ENCODE measurements at regions not wholly inside any gene's neighbourhood (a gene's known extent, or its start where the extent isn't known, plus 50 kb on each side); places are given as distances from the start of the nearest gene placed in this dataset.

GRCh38 chr6:1029141-1029540, 282.8 kb upstream of the FOXQ1 start:
- DNase-seq (ENCODE audit: low read depth in 2 of 2): no peak

DNA sequence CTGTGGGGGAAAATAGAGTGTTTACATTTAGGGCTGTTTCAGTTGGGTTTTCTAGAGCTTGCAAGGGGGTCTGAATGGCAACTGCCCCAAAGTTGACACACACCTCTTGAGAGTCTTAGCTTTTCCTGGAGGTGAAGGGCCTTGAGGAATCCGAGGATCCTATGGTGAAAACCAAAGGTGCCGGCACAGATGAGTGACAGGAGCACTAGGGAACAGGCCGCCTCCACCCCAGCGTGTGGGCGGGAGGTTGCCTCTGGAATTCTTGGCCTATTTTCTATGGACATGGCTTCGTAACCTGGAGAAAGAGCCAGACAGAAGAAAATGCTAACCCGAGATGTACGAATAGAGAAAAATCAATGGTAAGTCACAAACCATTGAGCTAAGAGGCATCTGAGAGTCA, 283.2 kb upstream of the FOXQ1 start:
- no peak for DNase-seq (ENCODE audit: low read depth in 2 of 2)

DNA sequence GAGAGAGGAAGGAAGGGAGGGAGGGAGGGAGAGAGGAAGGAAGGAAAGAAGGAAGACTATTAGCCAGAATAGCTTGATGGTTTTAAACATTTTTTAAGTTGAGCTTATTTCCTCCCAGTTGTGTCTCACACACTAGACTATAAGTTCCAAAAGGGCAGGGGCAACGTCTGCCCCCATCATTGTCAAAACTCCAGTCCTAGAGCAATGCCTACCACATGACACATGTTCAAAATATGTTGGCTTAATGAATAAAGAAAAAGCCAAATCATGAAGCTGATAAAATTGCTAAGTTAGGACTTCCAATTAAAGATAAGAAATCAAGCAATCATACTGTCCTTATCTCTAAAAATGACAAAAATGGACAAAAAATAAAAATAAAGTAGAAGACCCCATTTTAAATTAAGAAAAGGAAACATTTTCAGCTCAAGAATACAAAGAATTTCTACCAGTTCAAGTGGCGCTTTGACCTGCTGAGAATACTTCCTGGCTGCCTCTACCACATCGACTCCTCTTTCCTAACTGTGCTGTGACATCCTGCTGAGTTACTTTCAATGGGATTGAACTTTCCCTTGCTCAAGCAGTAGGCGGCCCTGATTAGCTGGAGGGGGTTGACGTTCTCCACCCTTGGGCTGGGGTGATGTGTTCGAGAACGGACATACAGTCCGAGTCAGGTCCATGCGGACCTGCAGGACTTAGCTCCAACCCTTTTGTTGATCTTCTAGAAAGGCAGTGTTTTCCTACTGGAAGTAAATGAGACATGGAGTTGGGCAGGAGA, 283.9 kb upstream of the FOXQ1 start:
- DNase-seq (ENCODE audit: low read depth in 2 of 2): no peak

- no peak for DNase-seq (ENCODE audit: low read depth in 2 of 2)
Observed at GRCh38 chr6:1027109-1027794, 284.6 kb upstream of the FOXQ1 start.

DNA sequence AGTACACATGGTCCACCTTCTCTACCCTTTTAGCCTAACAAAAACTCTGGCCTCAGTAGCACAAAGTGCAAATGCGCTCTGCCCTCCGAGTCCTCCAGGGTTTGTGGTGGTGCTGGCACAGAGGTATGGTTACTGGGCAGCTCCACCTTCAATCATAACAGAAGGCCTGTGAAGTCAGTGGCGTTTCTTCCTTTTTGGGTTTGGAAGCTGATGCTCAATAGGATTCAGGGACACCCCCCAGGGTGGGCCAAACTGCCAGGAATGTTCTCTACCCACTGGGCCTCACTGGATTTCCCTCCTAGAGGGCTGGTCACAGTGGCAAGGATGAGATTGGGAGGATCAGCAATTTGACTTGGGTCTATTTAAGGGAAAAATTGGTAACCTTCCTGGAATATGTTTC, 286.1 kb upstream of the FOXQ1 start:
- DNase-seq (ENCODE audit: low read depth in 2 of 2): no peak

DNA sequence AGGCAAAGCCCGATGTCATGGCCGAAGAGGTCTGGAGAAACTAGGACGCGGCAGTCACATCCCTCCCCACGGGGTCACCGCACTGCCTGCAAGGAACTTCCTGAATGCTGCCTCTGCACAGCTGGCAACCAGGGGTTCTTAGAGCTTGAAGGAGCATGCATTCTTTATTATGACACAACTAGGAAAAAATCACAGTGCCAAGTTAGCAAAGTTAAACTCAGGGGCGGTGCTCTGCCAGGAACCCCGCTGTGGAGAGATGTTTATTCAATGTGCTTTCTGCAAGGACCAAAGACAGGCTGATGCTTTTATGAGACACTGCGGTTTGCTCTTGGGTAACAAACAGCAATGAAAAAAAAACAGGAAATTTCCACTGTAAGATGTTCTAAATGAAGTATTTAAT, 287.3 kb upstream of the FOXQ1 start:
- no peak for DNase-seq (ENCODE audit: low read depth in 2 of 2)

DNA sequence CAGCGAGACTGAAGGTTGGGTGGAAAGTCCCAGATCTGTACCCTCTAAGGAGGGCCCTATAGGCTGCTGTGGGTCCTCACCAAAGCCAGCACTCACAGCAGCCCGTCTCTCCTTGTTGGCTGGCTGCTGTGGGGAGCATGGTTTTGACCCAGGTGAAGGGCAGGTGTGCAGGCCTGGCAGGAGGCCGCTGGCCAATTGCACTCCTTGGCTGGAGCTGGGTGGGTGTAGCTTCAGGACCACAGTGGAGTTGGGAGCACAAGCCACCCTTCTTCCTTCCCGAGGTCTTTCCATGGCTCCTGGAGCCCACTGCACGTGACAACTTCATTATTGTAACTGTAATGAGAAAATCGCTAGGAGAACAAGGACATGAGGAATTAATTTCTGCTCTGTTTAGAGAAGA, 287.7 kb upstream of the FOXQ1 start:
- no peak for DNase-seq (ENCODE audit: low read depth in 2 of 2)

DNA sequence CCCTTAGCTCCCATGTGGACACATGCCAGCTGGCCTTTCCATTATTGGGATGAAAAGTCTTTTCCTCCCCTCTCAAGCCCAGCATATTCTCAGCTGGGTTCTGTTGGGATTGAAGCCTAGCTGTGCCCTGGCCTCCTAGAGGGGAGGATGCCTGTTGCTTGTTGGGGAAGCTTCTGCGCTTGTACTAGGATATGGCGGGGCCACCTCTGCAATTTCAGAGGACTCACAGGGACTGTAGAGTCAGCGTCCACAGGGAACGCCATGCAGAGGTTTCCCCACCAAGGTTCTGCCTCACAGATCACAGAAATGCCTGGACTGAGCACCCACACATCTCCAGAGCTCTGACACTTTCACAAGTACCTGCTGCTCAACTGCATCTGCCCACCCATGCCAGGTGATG, 288.7 kb upstream of the FOXQ1 start:
- DNase-seq (ENCODE audit: low read depth in 2 of 2): no peak

DNA sequence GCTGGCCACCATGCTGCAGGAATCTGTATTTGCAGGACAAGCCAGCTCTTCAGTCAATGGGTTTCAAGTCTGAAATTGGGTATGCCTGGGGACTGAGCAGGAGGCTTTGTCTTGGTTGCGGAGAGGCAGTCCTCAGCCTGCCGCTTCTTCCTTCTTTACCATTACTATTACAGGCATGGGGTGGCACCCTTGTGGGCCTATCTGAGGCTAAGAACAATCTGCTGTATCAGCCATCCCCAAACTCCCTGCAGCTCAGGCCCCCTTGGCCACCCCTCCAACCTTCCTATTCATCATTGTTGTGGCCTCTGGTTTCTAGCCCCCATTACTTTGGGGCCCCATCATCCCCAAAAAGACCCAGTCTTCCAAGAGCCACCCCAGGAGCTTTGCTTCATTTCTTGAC, 289.2 kb upstream of the FOXQ1 start:
- no peak for DNase-seq (ENCODE audit: low read depth in 2 of 2)

GRCh38 chr6:1020837-1021236, 291.1 kb upstream of the FOXQ1 start:
- DNase-seq (ENCODE audit: low read depth in 2 of 2): no peak

DNA sequence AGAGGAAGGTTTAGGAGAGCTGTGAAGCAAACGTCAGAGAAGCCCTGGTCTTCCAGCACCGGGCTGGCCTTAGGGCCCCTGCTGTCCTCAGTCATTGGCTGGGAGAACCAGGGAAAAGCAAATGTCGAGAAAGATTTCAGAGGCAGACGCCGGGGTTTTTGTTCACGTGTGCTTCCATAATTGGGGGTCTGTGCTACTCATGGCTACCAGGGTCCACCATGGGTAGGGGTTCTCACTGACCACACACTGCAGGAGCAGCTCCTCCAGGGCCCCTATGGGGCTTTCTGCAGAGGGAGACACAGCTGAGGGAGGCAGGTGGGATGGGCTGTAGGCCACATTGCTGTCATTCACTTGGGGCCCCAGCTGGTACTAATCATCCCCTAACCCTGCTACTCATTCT, 291.8 kb upstream of the FOXQ1 start:
- DNase-seq (ENCODE audit: low read depth in 2 of 2): no peak

DNA sequence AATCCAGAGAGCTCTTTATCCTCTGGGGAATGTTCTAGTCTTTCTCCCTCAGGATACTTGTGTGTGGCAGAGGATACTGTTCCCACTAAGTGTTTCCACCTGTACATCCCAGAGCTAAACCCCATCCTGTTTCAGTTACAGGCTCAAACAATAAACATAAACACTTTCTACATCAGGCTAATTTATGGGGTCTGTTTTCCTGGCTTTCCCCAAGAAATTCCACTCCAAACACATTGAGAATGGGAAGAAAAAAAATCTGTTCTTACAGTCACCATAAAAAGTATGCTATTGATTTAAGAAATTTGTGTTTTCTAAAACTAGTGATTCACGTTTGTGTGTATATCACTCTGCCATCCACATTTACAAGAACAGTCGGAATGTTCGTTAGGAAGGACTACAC, 293.9 kb upstream of the FOXQ1 start:
- no peak for DNase-seq (ENCODE audit: low read depth in 2 of 2)

DNA sequence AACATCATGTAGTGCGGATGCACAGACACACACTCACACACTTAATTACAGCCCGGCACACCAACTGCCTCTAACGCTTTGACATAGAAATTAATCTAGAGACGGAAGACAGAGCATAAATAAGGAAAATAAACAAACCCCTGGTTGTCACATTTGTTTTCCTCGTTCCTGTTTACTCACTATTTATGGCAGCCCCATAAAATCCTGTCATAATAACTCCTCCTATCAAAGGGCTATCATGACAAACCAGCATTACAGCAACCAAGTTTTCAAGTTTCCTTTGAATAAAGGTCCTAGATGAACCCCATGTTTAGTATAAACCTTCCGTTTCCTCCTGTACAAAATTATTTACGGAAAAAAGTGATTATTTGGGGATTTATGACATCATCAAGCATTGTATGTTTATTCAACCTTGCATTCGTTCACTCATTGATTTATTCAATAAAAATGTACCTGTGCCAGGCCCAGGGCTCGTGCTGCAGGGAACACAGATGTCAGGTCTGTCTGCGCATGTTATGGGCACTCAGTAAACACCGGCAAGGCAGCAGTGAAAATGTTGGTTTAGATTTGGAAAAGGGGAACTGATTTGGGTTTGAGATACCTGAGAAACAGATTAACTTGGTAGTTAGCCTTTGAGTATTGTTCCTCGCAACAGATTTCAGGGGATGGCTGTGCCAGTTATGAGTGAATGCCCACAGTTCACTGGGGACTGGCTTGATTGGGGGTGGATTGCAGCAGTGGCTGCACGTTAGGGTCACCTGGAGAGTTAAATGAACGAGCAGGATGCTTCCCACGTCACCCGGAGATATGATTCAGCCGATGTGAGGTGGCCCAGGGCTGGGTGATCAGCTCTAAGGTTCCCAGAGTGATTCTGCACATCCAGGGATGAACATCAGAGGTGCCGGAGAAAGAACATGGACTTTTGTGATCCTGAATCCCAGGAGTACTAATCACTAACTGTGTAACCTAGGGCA, 295.3 kb upstream of the FOXQ1 start:
- no peak for DNase-seq (ENCODE audit: low read depth in 2 of 2)

- DNase-seq (ENCODE audit: low read depth in 2 of 2): no peak
Observed at GRCh38 chr6:1015825-1016224, 296.1 kb upstream of the FOXQ1 start.

GRCh38 chr6:1014431-1014807, 297.5 kb upstream of the FOXQ1 start:
- no peak for DNase-seq (ENCODE audit: low read depth in 2 of 2)

GRCh38 chr6:1013656-1014430, 298.1 kb upstream of the FOXQ1 start:
- DNase-seq (ENCODE audit: low read depth in 2 of 2): no peak

- no peak for DNase-seq (ENCODE audit: low read depth in 2 of 2)
Observed at GRCh38 chr6:1009103-1009502, 302.8 kb upstream of the FOXQ1 start.

- DNase-seq (ENCODE audit: low read depth in 2 of 2): no peak
Observed at GRCh38 chr6:1007159-1007558, 304.7 kb upstream of the FOXQ1 start.

DNA sequence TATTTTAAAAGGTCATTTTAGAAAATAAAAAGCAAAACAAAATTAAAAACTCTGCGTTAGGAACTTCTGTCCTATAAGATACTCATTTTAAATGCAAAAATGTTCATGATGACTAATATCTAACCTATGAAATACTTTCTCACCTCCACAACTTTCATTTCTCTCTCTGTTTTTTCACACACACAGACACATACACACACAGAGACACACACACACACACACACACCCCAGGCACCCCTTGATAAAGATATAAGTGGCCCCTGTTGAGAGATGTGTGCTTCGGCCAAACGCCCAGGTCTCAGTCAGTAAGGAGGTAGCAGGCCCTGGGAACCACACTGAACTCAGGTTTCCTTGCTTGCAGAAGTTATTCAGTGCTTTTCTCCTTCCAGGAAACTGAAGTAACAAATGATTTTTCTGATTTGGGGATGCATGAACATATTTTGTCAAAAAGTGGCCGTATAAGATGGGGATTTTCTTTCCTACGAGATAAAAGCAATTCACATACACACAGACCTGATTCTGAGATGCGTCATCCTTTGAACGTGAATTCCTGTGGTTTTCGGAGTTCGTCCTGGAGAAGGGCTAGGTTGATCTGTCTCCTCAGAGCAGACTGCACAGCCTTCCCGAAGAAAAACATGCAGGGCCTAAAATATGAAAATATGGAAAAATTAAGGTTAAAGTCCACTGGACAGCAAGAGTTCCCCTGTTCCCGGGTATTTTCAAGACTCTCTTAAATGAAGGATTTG, 306.8 kb upstream of the FOXQ1 start:
- no peak for DNase-seq (ENCODE audit: low read depth in 2 of 2)

GRCh38 chr6:1003394-1004160, 308.3 kb upstream of the FOXQ1 start:
- no peak for DNase-seq (ENCODE audit: low read depth in 2 of 2)
